ENCODE measurements at regions not wholly inside any gene's neighbourhood (a gene's known extent, or its start where the extent isn't known, plus 50 kb on each side); places are given as distances from the start of the nearest gene placed in this dataset.

- DNase-seq (ENCODE audit: low read depth, low spot score) (no peak), FAIRE-seq (no peak)
- no peak overlapping the region for H3K9ac ChIP-seq (replicated peaks; ENCODE audit: extremely low read depth, insufficient read depth, low read length)
- no peak overlapping the region for H3K4me2 ChIP-seq (ENCODE audit: insufficient read depth, low read length)
- H3K9me3 ChIP-seq (replicated peaks; ENCODE audit: control insufficient read depth, insufficient read depth, low read length), result no peaks in the 10 kb centered on the region
- dilution Hi-C loops (cut with MboI; ENCODE audit: extremely low pct_ligation_motif_present, low sequenced_read_pairs), result no loop called here
- POLR2A ChIA-PET, result no interaction called here
- no peaks in the 10 kb centered on the region for H3K9me1 ChIP-seq (replicated peaks; ENCODE audit: control insufficient read depth, extremely low read depth, insufficient read depth, low read length)
- no peak overlapping the region for H3K27ac ChIP-seq (ENCODE audit: insufficient read depth, low read depth, low read length)
- H3K36me3 ChIP-seq (ENCODE audit: control insufficient read depth in 2 of 2, extremely low read depth in 1 of 2, insufficient read depth in 2 of 2, low read length in 2 of 2), result no peaks in the 10 kb centered on the region
- no peak overlapping the region for H2AFZ ChIP-seq (ENCODE audit: low read depth, low read length)
- H3K27me3 ChIP-seq (ENCODE audit: control insufficient read depth in 2 of 2, insufficient read depth in 2 of 2, low read length in 2 of 2), result no peaks in the 10 kb centered on the region
- no peak overlapping the region for H3K4me3 ChIP-seq (replicated peaks in 1 of 3; ENCODE audit: insufficient read depth in 1 of 3, low read depth in 1 of 3, low read length in 3 of 3)
- CTCF ChIA-PET, result no interaction called here
- no TSS peak for BruUV-seq (replicated peaks)
- H4K20me1 ChIP-seq (replicated peaks; ENCODE audit: control insufficient read depth, extremely low read depth, insufficient read depth, low read length), result no peaks in the 10 kb centered on the region
- H3K4me1 ChIP-seq (ENCODE audit: control insufficient read depth, extremely low read depth, insufficient read depth, low read length), result peaks cover 7% of the 10 kb centered on the region
- no peak for TF ChIP-seq JUN (IDR thresholded peaks at IDR 0.05; ENCODE audit: borderline replicate concordance, insufficient read depth, insufficient read length, low read depth)
- no peak for TF ChIP-seq MYC (IDR thresholded peaks at IDR 0.05; ENCODE audit: low read depth, low read length)
- no peak for TF ChIP-seq GATA2 (IDR thresholded peaks at IDR 0.05; ENCODE audit: insufficient read depth, insufficient read length, low read depth, low read length)
- intact Hi-C loops (cut with micrococcal nuclease), result no loop called here
- no peaks in the 10 kb centered on the region for H3K79me2 ChIP-seq (ENCODE audit: control insufficient read depth, insufficient read depth, low read length)
These were observed 161.8 kb upstream of the SPRY4 start for GRCh38 chr5:142486581-142486980.

- dilution Hi-C loops (cut with MboI; ENCODE audit: extremely low pct_ligation_motif_present, low sequenced_read_pairs) (no loop called here), intact Hi-C loops (cut with micrococcal nuclease) (no loop called here)
- no peak overlapping the region for H2AFZ ChIP-seq (ENCODE audit: low read depth, low read length)
- no peak overlapping the region for H3K4me2 ChIP-seq (ENCODE audit: insufficient read depth, low read length)
- no peaks in the 10 kb centered on the region for H3K27me3 ChIP-seq (ENCODE audit: control insufficient read depth in 2 of 2, insufficient read depth in 2 of 2, low read length in 2 of 2)
- no peaks in the 10 kb centered on the region for H3K36me3 ChIP-seq (ENCODE audit: control insufficient read depth in 2 of 2, extremely low read depth in 1 of 2, insufficient read depth in 2 of 2, low read length in 2 of 2)
- no TSS peak for BruUV-seq (replicated peaks)
- no peak overlapping the region for H3K4me3 ChIP-seq (replicated peaks in 1 of 3; ENCODE audit: insufficient read depth in 1 of 3, low read depth in 1 of 3, low read length in 3 of 3)
- DNase-seq (ENCODE audit: low read depth, low spot score), result no peak
- H3K9me3 ChIP-seq (replicated peaks; ENCODE audit: control insufficient read depth, insufficient read depth, low read length), result no peaks in the 10 kb centered on the region
- ChIA-PET POLR2A (no interaction called here), CTCF (no interaction called here)
- no peaks in the 10 kb centered on the region for H3K79me2 ChIP-seq (ENCODE audit: control insufficient read depth, insufficient read depth, low read length)
- no peak for TF ChIP-seq EZH2 (IDR thresholded peaks at IDR 0.05; ENCODE audit: borderline replicate concordance, low read depth, low read length, severe bottlenecking)
- H3K4me1 ChIP-seq (ENCODE audit: control insufficient read depth, extremely low read depth, insufficient read depth, low read length), result peaks cover 7% of the 10 kb centered on the region
- no peaks in the 10 kb centered on the region for H4K20me1 ChIP-seq (replicated peaks; ENCODE audit: control insufficient read depth, extremely low read depth, insufficient read depth, low read length)
- FAIRE-seq, result no peak
- no peaks in the 10 kb centered on the region for H3K9me1 ChIP-seq (replicated peaks; ENCODE audit: control insufficient read depth, extremely low read depth, insufficient read depth, low read length)
- no peak overlapping the region for H3K27ac ChIP-seq (ENCODE audit: insufficient read depth, low read depth, low read length)
- no peak overlapping the region for H3K9ac ChIP-seq (replicated peaks; ENCODE audit: extremely low read depth, insufficient read depth, low read length)
These were observed 161.2 kb upstream of the SPRY4 start for GRCh38 chr5:142486020-142486419.
